AG04449 (cell line): ENCODE measurements at regions not wholly inside any gene's neighbourhood (a gene's known extent, or its start where the extent isn't known, plus 50 kb on each side); places are given as distances from the start of the nearest gene placed in this dataset.
"Not testable (repeated sequence)": the region's sequence is repeated elsewhere in the genome, so short reads cannot be mapped to it uniquely, and the experiment has no call there.

Experiments used
- CTCF ChIA-PET: fragments of 350-600 bp; formaldehyde crosslinking; extraction: SDS; loops from one replicate; lab custom pipeline; 2021; ENCODE audit warnings: antibody characterized with exemption; lab: Yijun Ruan, JAX
- POLR2A ChIA-PET: fragments of 400-600, 350-600 bp; formaldehyde crosslinking; extraction: SDS; loops from one replicate; lab custom pipeline; 2020; ENCODE audit warnings: antibody characterized with exemption, inconsistent platforms; lab: Yijun Ruan, JAX
- DNase-seq: peaks from one replicate; pipeline ENCODE4 v3.0.0-alpha.2; 2010; ENCODE audit warnings: low read depth, low spot score
- H3K4me3 ChIP-seq: 2 replicates; pipeline ENCODE4 v1.5.1; 2011; ENCODE audit warnings: low read depth, mild to moderate bottlenecking, control low read depth, low read length
- CTCF ChIP-seq: IDR thresholded peaks from one replicate; pipeline ENCODE4 v1.5.1; 2011; ENCODE audit warnings: mild to moderate bottlenecking, moderate library complexity, low read length, control low read depth, inconsistent platforms; ENCODE audit not compliant: insufficient read depth; ENCODE audit errors: missing control alignments

GRCh38 chr2:160574468-160575140 is 81.0 kb upstream of the RBMS1 start:
- POLR2A ChIA-PET = no interaction called here
- TF ChIP-seq CTCF = no peak
- H3K4me3 ChIP-seq = no peak overlapping the region
- CTCF ChIA-PET = interaction anchor here (1.3 kb wide), 1 partner anchor 38 kb away, joined by 3 read pairs; no protein-coding TSS in a partner anchor
- peak; percentile 67 for DNase-seq

- ChIA-PET POLR2A (no interaction called here), CTCF (interaction anchor here (1.3 to 2.1 kb wide), 2 partner anchors 13 to 38 kb away, joined by 3 to 5 read pairs; no protein-coding TSS in a partner anchor)
- no peak overlapping the region for H3K4me3 ChIP-seq
- no peak for DNase-seq
- TF ChIP-seq CTCF = no peak
Observed at GRCh38 chr2:160575368-160575767, 81.8 kb upstream of the RBMS1 start.

GRCh38 chr2:160576054-160576499 is 82.5 kb upstream of the RBMS1 start:
- no peak for DNase-seq
- no peak overlapping the region for H3K4me3 ChIP-seq
- POLR2A ChIA-PET = no interaction called here
- CTCF ChIA-PET = interaction anchor here (1.3 to 2.1 kb wide), 2 partner anchors 13 to 37 kb away, joined by 3 to 5 read pairs; no protein-coding TSS in a partner anchor
- no peak for TF ChIP-seq CTCF

- POLR2A ChIA-PET, H3K4me3 ChIP-seq, DNase-seq: not testable (repeated sequence)
- CTCF ChIA-PET = interaction anchor here (2.1 kb wide), 1 partner anchor 14 kb away, joined by 5 read pairs; no protein-coding TSS in a partner anchor
Observed at GRCh38 chr2:160577081-160577480, 83.5 kb upstream of the RBMS1 start.

GRCh38 chr2:160581035-160581434 is 87.4 kb upstream of the RBMS1 start:
- no peak for DNase-seq
- H3K4me3 ChIP-seq = no peak overlapping the region
- ChIA-PET POLR2A (no interaction called here), CTCF (interaction anchor here (1.1 to 1.6 kb wide), 2 partner anchors 329 to 389 kb away, joined by 4 read pairs; no protein-coding TSS in a partner anchor)
- no peak for TF ChIP-seq CTCF

- no peak overlapping the region for H3K4me3 ChIP-seq
- POLR2A ChIA-PET = no interaction called here
- CTCF ChIA-PET = interaction anchor here (1.1 to 2.0 kb wide), 4 partner anchors 31 to 481 kb away, joined by 3 to 4 read pairs (median 4); no protein-coding TSS in a partner anchor
- DNase-seq = no peak
- TF ChIP-seq CTCF = no peak
Observed at GRCh38 chr2:160581448-160581847, 87.8 kb upstream of the RBMS1 start.
